ENCODE measurements at regions not wholly inside any gene's neighbourhood (a gene's known extent, or its start where the extent isn't known, plus 50 kb on each side); places are given as distances from the start of the nearest gene placed in this dataset.

DNA sequence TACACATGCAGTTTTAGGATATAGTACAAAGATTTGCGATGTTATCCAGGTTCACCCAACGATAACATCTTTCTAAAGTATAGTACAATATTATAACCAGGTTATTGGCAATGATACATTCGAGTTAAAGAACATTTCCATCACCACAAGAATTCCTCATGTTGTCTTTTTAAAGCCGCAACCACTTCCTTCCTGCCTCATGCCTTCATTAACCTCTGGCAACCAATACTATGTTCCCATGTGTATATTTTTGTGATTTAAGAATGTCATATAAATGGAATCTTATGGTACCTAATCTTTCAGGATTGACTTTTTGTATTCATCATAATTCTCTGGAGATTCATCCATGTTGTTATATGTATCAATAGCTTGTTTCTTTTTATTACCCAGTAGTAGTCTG, 1183.2 kb downstream of the CDH11 start:
- Histone ChIP-seq H3K4me1 (ENCODE audit: insufficient read depth) (no peaks in the 10 kb centered on the region), H2AFZ (no peak overlapping the region), H3K36me3 (replicated peaks; ENCODE audit: insufficient read depth, low read depth) (no peaks in the 10 kb centered on the region), H3K9me3 (ENCODE audit: low read depth) (no peaks in the 10 kb centered on the region), H3K4me2 (no peak overlapping the region), H3K4me3 (no peak overlapping the region), H4K20me1 (ENCODE audit: insufficient read depth, poor library complexity, severe bottlenecking) (no peaks in the 10 kb centered on the region), H3K27ac (no peak overlapping the region), H3K9me2 (replicated peaks; ENCODE audit: insufficient read depth) (no peaks in the 10 kb centered on the region), H3K79me2 (no peaks in the 10 kb centered on the region), H3K27me3 (no peaks in the 10 kb centered on the region)
- no peak for DNase-seq (ENCODE audit: low spot score)
- WGBS (ENCODE audit: low lambda C conversion rate, missing lambda C conversion rate): 85% methylated on average over 4 of the region's 4 CpGs
- TF ChIP-seq, protein P1, sequence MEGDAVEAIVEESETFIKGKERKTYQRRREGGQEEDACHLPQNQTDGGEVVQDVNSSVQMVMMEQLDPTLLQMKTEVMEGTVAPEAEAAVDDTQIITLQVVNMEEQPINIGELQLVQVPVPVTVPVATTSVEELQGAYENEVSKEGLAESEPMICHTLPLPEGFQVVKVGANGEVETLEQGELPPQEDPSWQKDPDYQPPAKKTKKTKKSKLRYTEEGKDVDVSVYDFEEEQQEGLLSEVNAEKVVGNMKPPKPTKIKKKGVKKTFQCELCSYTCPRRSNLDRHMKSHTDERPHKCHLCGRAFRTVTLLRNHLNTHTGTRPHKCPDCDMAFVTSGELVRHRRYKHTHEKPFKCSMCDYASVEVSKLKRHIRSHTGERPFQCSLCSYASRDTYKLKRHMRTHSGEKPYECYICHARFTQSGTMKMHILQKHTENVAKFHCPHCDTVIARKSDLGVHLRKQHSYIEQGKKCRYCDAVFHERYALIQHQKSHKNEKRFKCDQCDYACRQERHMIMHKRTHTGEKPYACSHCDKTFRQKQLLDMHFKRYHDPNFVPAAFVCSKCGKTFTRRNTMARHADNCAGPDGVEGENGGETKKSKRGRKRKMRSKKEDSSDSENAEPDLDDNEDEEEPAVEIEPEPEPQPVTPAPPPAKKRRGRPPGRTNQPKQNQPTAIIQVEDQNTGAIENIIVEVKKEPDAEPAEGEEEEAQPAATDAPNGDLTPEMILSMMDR (IDR thresholded peaks at IDR 0.05; ENCODE audit: poor library complexity): no peak
- TF ChIP-seq EZH2phosphoT487 (IDR thresholded peaks at IDR 0.05; ENCODE audit: low read depth, severe bottlenecking, unreplicated experiment) (no peak), EZH2 (IDR thresholded peaks at IDR 0.05; ENCODE audit: borderline replicate concordance) (no peak)

- no peak overlapping the region for H3K4me3 ChIP-seq
- H3K4me2 ChIP-seq: no peak overlapping the region
- 76% methylated on average over 3 of the region's 3 CpGs for WGBS (ENCODE audit: low lambda C conversion rate, missing lambda C conversion rate)
- no peak for TF ChIP-seq EZH2phosphoT487 (IDR thresholded peaks at IDR 0.05; ENCODE audit: low read depth, severe bottlenecking, unreplicated experiment)
- no peak for TF ChIP-seq EZH2 (IDR thresholded peaks at IDR 0.05; ENCODE audit: borderline replicate concordance)
- TF ChIP-seq, protein P1 (IDR thresholded peaks at IDR 0.05; ENCODE audit: poor library complexity): no peak
- H2AFZ ChIP-seq: no peak overlapping the region
- no peaks in the 10 kb centered on the region for H4K20me1 ChIP-seq (ENCODE audit: insufficient read depth, poor library complexity, severe bottlenecking)
- H3K27ac ChIP-seq: no peak overlapping the region
- no peaks in the 10 kb centered on the region for H3K79me2 ChIP-seq
- H3K36me3 ChIP-seq (replicated peaks; ENCODE audit: insufficient read depth, low read depth): no peaks in the 10 kb centered on the region
- H3K27me3 ChIP-seq: no peaks in the 10 kb centered on the region
- H3K4me1 ChIP-seq (ENCODE audit: insufficient read depth): no peaks in the 10 kb centered on the region
- DNase-seq (ENCODE audit: low spot score): no peak
- H3K9me3 ChIP-seq (ENCODE audit: low read depth): no peaks in the 10 kb centered on the region
- H3K9me2 ChIP-seq (replicated peaks; ENCODE audit: insufficient read depth): no peaks in the 10 kb centered on the region
Measured at GRCh38 chr16:63933841-63934240, 1188.0 kb downstream of the CDH11 start.

- Histone ChIP-seq H3K27ac (no peak overlapping the region), H3K4me2 (no peak overlapping the region), H4K20me1 (ENCODE audit: insufficient read depth, poor library complexity, severe bottlenecking) (no peaks in the 10 kb centered on the region), H3K4me3 (no peak overlapping the region), H3K36me3 (replicated peaks; ENCODE audit: insufficient read depth, low read depth) (no peaks in the 10 kb centered on the region), H3K27me3 (no peaks in the 10 kb centered on the region), H3K9me2 (replicated peaks; ENCODE audit: insufficient read depth) (no peaks in the 10 kb centered on the region), H3K9me3 (ENCODE audit: low read depth) (no peaks in the 10 kb centered on the region), H3K4me1 (ENCODE audit: insufficient read depth) (no peaks in the 10 kb centered on the region), H2AFZ (no peak overlapping the region), H3K79me2 (no peaks in the 10 kb centered on the region)
- DNase-seq (ENCODE audit: low spot score): no peak
- TF ChIP-seq, protein P1 (IDR thresholded peaks at IDR 0.05; ENCODE audit: poor library complexity): no peak
- TF ChIP-seq EZH2 (IDR thresholded peaks at IDR 0.05; ENCODE audit: borderline replicate concordance) (no peak), EZH2phosphoT487 (IDR thresholded peaks at IDR 0.05; ENCODE audit: low read depth, severe bottlenecking, unreplicated experiment) (no peak)
- WGBS (ENCODE audit: low lambda C conversion rate, missing lambda C conversion rate): 94% methylated on average over 4 of the region's 4 CpGs
Measured at GRCh38 chr16:63928421-63928820, 1193.4 kb downstream of the CDH11 start.

GRCh38 chr16:63925221-63925620, 1196.6 kb downstream of the CDH11 start:
- no peaks in the 10 kb centered on the region for H3K27me3 ChIP-seq
- H3K4me1 ChIP-seq (ENCODE audit: insufficient read depth): no peaks in the 10 kb centered on the region
- H4K20me1 ChIP-seq (ENCODE audit: insufficient read depth, poor library complexity, severe bottlenecking): no peaks in the 10 kb centered on the region
- no peak for DNase-seq (ENCODE audit: low spot score)
- no peak overlapping the region for H3K27ac ChIP-seq
- no peaks in the 10 kb centered on the region for H3K36me3 ChIP-seq (replicated peaks; ENCODE audit: insufficient read depth, low read depth)
- TF ChIP-seq, protein P1 (IDR thresholded peaks at IDR 0.05; ENCODE audit: poor library complexity): no peak
- no peak for TF ChIP-seq EZH2 (IDR thresholded peaks at IDR 0.05; ENCODE audit: borderline replicate concordance)
- TF ChIP-seq EZH2phosphoT487 (IDR thresholded peaks at IDR 0.05; ENCODE audit: low read depth, severe bottlenecking, unreplicated experiment): no peak
- H3K4me3 ChIP-seq: no peak overlapping the region
- H3K9me2 ChIP-seq (replicated peaks; ENCODE audit: insufficient read depth): no peaks in the 10 kb centered on the region
- H2AFZ ChIP-seq: no peak overlapping the region
- 89% methylated on average over 5 of the region's 5 CpGs for WGBS (ENCODE audit: low lambda C conversion rate, missing lambda C conversion rate)
- no peak overlapping the region for H3K4me2 ChIP-seq
- no peaks in the 10 kb centered on the region for H3K79me2 ChIP-seq
- no peaks in the 10 kb centered on the region for H3K9me3 ChIP-seq (ENCODE audit: low read depth)
